ENCODE measurements at regions not wholly inside any gene's neighbourhood (a gene's known extent, or its start where the extent isn't known, plus 50 kb on each side); places are given as distances from the start of the nearest gene placed in this dataset.
"Not testable (repeated sequence)": the region's sequence is repeated elsewhere in the genome, so short reads cannot be mapped to it uniquely, and the experiment has no call there.

GRCh38 chr10:36769741-36770140 is 355.7 kb upstream of the ANKRD30A start:
- TF ChIP-seq CTCF (IDR thresholded peaks at IDR 0.05; ENCODE audit: control extremely low read depth in 1 of 3, insufficient read depth in 1 of 3, low read depth in 1 of 3, low read length in 3 of 3); SP1 (IDR thresholded peaks at IDR 0.05; ENCODE audit: low read depth, low read length): not testable (repeated sequence)
- TF ChIP-seq, protein P1, sequence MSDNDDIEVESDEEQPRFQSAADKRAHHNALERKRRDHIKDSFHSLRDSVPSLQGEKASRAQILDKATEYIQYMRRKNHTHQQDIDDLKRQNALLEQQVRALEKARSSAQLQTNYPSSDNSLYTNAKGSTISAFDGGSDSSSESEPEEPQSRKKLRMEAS (IDR thresholded peaks at IDR 0.05), result not testable (repeated sequence)
